SJSA1 (cell line): ENCODE measurements at regions not wholly inside any gene's neighbourhood (a gene's known extent, or its start where the extent isn't known, plus 50 kb on each side); places are given as distances from the start of the nearest gene placed in this dataset.
A peak's percentile ranks its signal among the peaks of the same experiment; 100 is the strongest.

Source experiments
- DNase-seq, 2 experiments: peaks; one replicate each; pipeline ENCODE4 v3.0.0-alpha.2; 2015 to 2020; ENCODE audit warnings: low spot score in 2 of 2, low read depth in 1 of 2
- H3K27ac ChIP-seq: fragments of 250-450 bp; sonication (Bioruptor Pico); 2 replicates; pipeline ENCODE4 v1.5.1; 2020; ENCODE audit warnings: mild to moderate bottlenecking, moderate library complexity
- H3K27me3 ChIP-seq: fragments of 250-450 bp; sonication (Bioruptor Pico); replicated peaks from 2 replicates; pipeline ENCODE4 v1.5.1; 2020; ENCODE audit warnings: mild to moderate bottlenecking, moderate library complexity
- H3K36me3 ChIP-seq: fragments of 250-450 bp; sonication (Bioruptor Pico); 2 replicates; pipeline ENCODE4 v1.5.1; 2020; ENCODE audit warnings: mild to moderate bottlenecking
- H3K4me1 ChIP-seq: fragments of 250-450 bp; sonication (Bioruptor Pico); replicated peaks from 2 replicates; pipeline ENCODE4 v1.6.1; 2021; ENCODE audit warnings: mild to moderate bottlenecking
- H3K4me3 ChIP-seq: fragments of 250-450 bp; sonication (Bioruptor Pico); 2 replicates; pipeline ENCODE4 v1.5.1; 2020; ENCODE audit warnings: mild to moderate bottlenecking
- H3K9me3 ChIP-seq: fragments of 250-450 bp; sonication (Bioruptor Pico); replicated peaks from 2 replicates; pipeline ENCODE4 v1.5.1; 2020; ENCODE audit warnings: mild to moderate bottlenecking

- H3K36me3 ChIP-seq, result no peaks in the 10 kb centered on the region
- H3K9me3 ChIP-seq, result no peaks in the 10 kb centered on the region
- no peak for DNase-seq
- no peak overlapping the region for H3K4me3 ChIP-seq
- H3K27ac ChIP-seq, result no peak overlapping the region
- no peaks in the 10 kb centered on the region for H3K4me1 ChIP-seq
- no peaks in the 10 kb centered on the region for H3K27me3 ChIP-seq
Observed at GRCh38 chr12:30440826-30441602, 254.7 kb downstream of the IPO8 start.

GRCh38 chr12:30439201-30439600, 256.5 kb downstream of the IPO8 start:
- H3K4me3 ChIP-seq, result no peak overlapping the region
- DNase-seq, result no peak
- no peak overlapping the region for H3K27ac ChIP-seq
- H3K4me1 ChIP-seq, result no peaks in the 10 kb centered on the region
- no peaks in the 10 kb centered on the region for H3K27me3 ChIP-seq
- H3K9me3 ChIP-seq, result no peaks in the 10 kb centered on the region
- no peaks in the 10 kb centered on the region for H3K36me3 ChIP-seq

- no peaks in the 10 kb centered on the region for H3K36me3 ChIP-seq
- no peaks in the 10 kb centered on the region for H3K27me3 ChIP-seq
- H3K9me3 ChIP-seq, result no peaks in the 10 kb centered on the region
- no peak overlapping the region for H3K4me3 ChIP-seq
- no peaks in the 10 kb centered on the region for H3K4me1 ChIP-seq
- no peak overlapping the region for H3K27ac ChIP-seq
- DNase-seq, result no peak
Observed at GRCh38 chr12:30438601-30439041, 257.0 kb downstream of the IPO8 start.

GRCh38 chr12:30437616-30438015, 258.1 kb downstream of the IPO8 start:
- no peak overlapping the region for H3K27ac ChIP-seq
- H3K9me3 ChIP-seq, result no peaks in the 10 kb centered on the region

GRCh38 chr12:30437044-30437443, 258.6 kb downstream of the IPO8 start:
- Histone ChIP-seq H3K27me3 (no peaks in the 10 kb centered on the region), H3K4me1 (no peaks in the 10 kb centered on the region), H3K36me3 (no peaks in the 10 kb centered on the region), H3K4me3 (no peak overlapping the region), H3K9me3 (no peaks in the 10 kb centered on the region), H3K27ac (no peak overlapping the region)
- no peak for DNase-seq

More at GRCh38 chr12:30437616-30438015, 258.1 kb downstream of the IPO8 start:
- no peaks in the 10 kb centered on the region for H3K4me1 ChIP-seq
- no peak overlapping the region for H3K4me3 ChIP-seq
- H3K36me3 ChIP-seq, result no peaks in the 10 kb centered on the region
- H3K27me3 ChIP-seq, result no peaks in the 10 kb centered on the region
- DNase-seq, result no peak

GRCh38 chr12:30428098-30428497, 267.6 kb downstream of the IPO8 start:
- no peak for DNase-seq
- H3K36me3 ChIP-seq, result no peaks in the 10 kb centered on the region
- no peaks in the 10 kb centered on the region for H3K4me1 ChIP-seq
- no peak overlapping the region for H3K27ac ChIP-seq
- no peaks in the 10 kb centered on the region for H3K9me3 ChIP-seq
- H3K4me3 ChIP-seq, result no peak overlapping the region
- H3K27me3 ChIP-seq, result no peaks in the 10 kb centered on the region

- no peaks in the 10 kb centered on the region for H3K4me1 ChIP-seq
- no peaks in the 10 kb centered on the region for H3K27me3 ChIP-seq
- no peak overlapping the region for H3K4me3 ChIP-seq
- DNase-seq, result no peak
- no peaks in the 10 kb centered on the region for H3K36me3 ChIP-seq
- no peak overlapping the region for H3K27ac ChIP-seq
- 0 out of 2 replicates have a peak, but pooled peaks cover 3% of the 10 kb centered on the region for H3K9me3 ChIP-seq
Observed at GRCh38 chr12:30427555-30427954, 268.1 kb downstream of the IPO8 start.

GRCh38 chr12:30425445-30425844, 270.2 kb downstream of the IPO8 start:
- Histone ChIP-seq H3K27me3 (no peaks in the 10 kb centered on the region), H3K27ac (no peak overlapping the region), H3K4me1 (peaks cover 6% of the 10 kb centered on the region; the same call in 1 of the 2 replicates), H3K4me3 (no peak overlapping the region), H3K9me3 (0 out of 2 replicates have a peak, but pooled peaks cover 3% of the 10 kb centered on the region), H3K36me3 (no peaks in the 10 kb centered on the region)
- DNase-seq, result no peak

- Histone ChIP-seq H3K27ac (no peak overlapping the region), H3K27me3 (no peaks in the 10 kb centered on the region), H3K4me1 (peaks cover 6% of the 10 kb centered on the region; the same call in 1 of the 2 replicates), H3K4me3 (no peak overlapping the region), H3K36me3 (no peaks in the 10 kb centered on the region), H3K9me3 (0 out of 2 replicates have a peak, but pooled peaks cover 3% of the 10 kb centered on the region)
- no peak for DNase-seq
Observed at GRCh38 chr12:30423330-30423729, 272.3 kb downstream of the IPO8 start.

- H3K36me3 ChIP-seq, result no peaks in the 10 kb centered on the region
- H3K4me3 ChIP-seq, result no peak overlapping the region
- 0 out of 2 replicates have a peak, but pooled peaks cover 3% of the 10 kb centered on the region for H3K9me3 ChIP-seq
Observed at GRCh38 chr12:30422844-30423243, 272.8 kb downstream of the IPO8 start.

GRCh38 chr12:30420561-30420960, 275.1 kb downstream of the IPO8 start:
- Histone ChIP-seq H3K27me3 (no peaks in the 10 kb centered on the region), H3K4me3 (no peak overlapping the region), H3K4me1 (peaks cover 31% of the 10 kb centered on the region), H3K9me3 (peaks cover 3% of the 10 kb centered on the region; the same call in 1 of the 2 replicates), H3K27ac (no peak overlapping the region), H3K36me3 (no peaks in the 10 kb centered on the region)
- no peak for DNase-seq

More at GRCh38 chr12:30422844-30423243, 272.8 kb downstream of the IPO8 start:
- H3K4me1 ChIP-seq, result peaks cover 8% of the 10 kb centered on the region
- no peak for DNase-seq
- no peaks in the 10 kb centered on the region for H3K27me3 ChIP-seq
- no peak overlapping the region for H3K27ac ChIP-seq

GRCh38 chr12:30417697-30418231, 277.9 kb downstream of the IPO8 start:
- Histone ChIP-seq H3K4me1 (peaks cover 32% of the 10 kb centered on the region), H3K36me3 (no peaks in the 10 kb centered on the region), H3K4me3 (no peak overlapping the region), H3K9me3 (no peaks in the 10 kb centered on the region; the same call in 1 of the 2 replicates), H3K27ac (no peak overlapping the region), H3K27me3 (no peaks in the 10 kb centered on the region)
- peak; percentile 47 to 49 for DNase-seq

GRCh38 chr12:30416631-30417030, 279.0 kb downstream of the IPO8 start:
- no peak for DNase-seq
- H3K27me3 ChIP-seq, result no peaks in the 10 kb centered on the region
- no peak overlapping the region for H3K4me3 ChIP-seq
- H3K4me1 ChIP-seq, result peaks cover 32% of the 10 kb centered on the region
- no peaks in the 10 kb centered on the region; the same call in 1 of the 2 replicates for H3K9me3 ChIP-seq
- no peak overlapping the region for H3K27ac ChIP-seq
- no peaks in the 10 kb centered on the region for H3K36me3 ChIP-seq

- Histone ChIP-seq H3K4me1 (peaks cover 27% of the 10 kb centered on the region), H3K4me3 (no peak overlapping the region), H3K9me3 (no peaks in the 10 kb centered on the region; the same call in 1 of the 2 replicates), H3K27me3 (no peaks in the 10 kb centered on the region), H3K36me3 (no peaks in the 10 kb centered on the region), H3K27ac (no peak overlapping the region)
- DNase-seq, result no peak
Observed at GRCh38 chr12:30415777-30416176, 279.9 kb downstream of the IPO8 start.
